GM20000 (cell line): ENCODE measurements at regions not wholly inside any gene's neighbourhood (a gene's known extent, or its start where the extent isn't known, plus 50 kb on each side); places are given as distances from the start of the nearest gene placed in this dataset.

ENCODE experiments used
- DNase-seq: peaks from one replicate; pipeline ENCODE4 v3.0.0; 2012; ENCODE audit warnings: low spot score
- TF ChIP-seq, protein P1 (sequence below): IDR thresholded peaks from 2 replicates; pipeline ENCODE4 v1.5.1; 2012; ENCODE audit warnings: mild to moderate bottlenecking, control low read depth; ENCODE audit errors: extremely low read depth, missing control alignments

DNA sequence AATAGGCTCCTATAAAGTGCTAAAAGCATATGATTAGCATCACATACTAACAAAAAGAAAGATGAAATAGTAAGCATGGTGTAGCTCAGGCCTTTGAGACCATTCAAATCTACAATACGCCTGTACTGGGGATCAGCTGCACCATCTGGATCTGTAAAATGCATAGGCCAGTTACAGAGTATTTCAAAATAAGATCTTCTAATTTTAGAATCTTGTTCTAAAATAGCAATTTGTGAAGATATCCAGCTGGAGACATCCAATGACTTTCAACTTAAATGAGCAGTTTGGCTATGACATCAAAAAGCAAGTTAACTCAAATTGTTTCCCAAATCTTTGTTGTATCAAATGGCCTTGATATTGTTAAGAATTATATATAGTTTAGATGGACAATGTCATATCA, 386.3 kb downstream of the MRPS30 start:
- TF ChIP-seq, protein P1, sequence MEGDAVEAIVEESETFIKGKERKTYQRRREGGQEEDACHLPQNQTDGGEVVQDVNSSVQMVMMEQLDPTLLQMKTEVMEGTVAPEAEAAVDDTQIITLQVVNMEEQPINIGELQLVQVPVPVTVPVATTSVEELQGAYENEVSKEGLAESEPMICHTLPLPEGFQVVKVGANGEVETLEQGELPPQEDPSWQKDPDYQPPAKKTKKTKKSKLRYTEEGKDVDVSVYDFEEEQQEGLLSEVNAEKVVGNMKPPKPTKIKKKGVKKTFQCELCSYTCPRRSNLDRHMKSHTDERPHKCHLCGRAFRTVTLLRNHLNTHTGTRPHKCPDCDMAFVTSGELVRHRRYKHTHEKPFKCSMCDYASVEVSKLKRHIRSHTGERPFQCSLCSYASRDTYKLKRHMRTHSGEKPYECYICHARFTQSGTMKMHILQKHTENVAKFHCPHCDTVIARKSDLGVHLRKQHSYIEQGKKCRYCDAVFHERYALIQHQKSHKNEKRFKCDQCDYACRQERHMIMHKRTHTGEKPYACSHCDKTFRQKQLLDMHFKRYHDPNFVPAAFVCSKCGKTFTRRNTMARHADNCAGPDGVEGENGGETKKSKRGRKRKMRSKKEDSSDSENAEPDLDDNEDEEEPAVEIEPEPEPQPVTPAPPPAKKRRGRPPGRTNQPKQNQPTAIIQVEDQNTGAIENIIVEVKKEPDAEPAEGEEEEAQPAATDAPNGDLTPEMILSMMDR, result no peak
- DNase-seq, result no peak
